ENCODE measurements at regions not wholly inside any gene's neighbourhood (a gene's known extent, or its start where the extent isn't known, plus 50 kb on each side); places are given as distances from the start of the nearest gene placed in this dataset.

DNA sequence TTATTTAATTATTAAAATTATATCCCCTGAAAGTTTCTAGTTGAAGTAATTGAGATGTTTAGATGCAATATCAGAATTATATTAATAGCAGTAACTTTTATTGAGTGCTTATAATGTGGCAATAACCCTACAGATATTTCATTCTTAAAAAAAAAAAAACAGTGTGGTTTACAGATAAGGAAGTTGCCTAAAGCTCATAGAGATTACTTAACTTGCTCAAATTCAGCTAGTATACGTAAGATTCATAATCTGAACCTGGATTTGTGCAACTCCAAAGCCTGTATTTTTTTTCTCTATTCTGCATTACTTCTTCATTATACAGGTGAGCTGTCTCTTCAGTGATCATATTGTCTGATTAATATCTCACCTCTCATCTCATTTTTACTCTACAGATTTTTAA, 156.0 kb upstream of the PTBP2 start:
- TF ChIP-seq, protein P1, sequence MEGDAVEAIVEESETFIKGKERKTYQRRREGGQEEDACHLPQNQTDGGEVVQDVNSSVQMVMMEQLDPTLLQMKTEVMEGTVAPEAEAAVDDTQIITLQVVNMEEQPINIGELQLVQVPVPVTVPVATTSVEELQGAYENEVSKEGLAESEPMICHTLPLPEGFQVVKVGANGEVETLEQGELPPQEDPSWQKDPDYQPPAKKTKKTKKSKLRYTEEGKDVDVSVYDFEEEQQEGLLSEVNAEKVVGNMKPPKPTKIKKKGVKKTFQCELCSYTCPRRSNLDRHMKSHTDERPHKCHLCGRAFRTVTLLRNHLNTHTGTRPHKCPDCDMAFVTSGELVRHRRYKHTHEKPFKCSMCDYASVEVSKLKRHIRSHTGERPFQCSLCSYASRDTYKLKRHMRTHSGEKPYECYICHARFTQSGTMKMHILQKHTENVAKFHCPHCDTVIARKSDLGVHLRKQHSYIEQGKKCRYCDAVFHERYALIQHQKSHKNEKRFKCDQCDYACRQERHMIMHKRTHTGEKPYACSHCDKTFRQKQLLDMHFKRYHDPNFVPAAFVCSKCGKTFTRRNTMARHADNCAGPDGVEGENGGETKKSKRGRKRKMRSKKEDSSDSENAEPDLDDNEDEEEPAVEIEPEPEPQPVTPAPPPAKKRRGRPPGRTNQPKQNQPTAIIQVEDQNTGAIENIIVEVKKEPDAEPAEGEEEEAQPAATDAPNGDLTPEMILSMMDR (conservative IDR thresholded peaks at IDR 0.05; ENCODE audit: low read depth, low read length): no peak
- TF ChIP-seq EZH2 (IDR thresholded peaks at IDR 0.05; ENCODE audit: low read length, unreplicated experiment) (no peak), EZH2phosphoT487 (IDR thresholded peaks at IDR 0.05; ENCODE audit: borderline replicate concordance, low read length) (no peak)
- H3K27ac ChIP-seq (ENCODE audit: low read length): no peak overlapping the region
- intact Hi-C loops (cut with micrococcal nuclease): no loop called here
- H4K20me1 ChIP-seq (ENCODE audit: low read length): no peaks in the 10 kb centered on the region
- no peak overlapping the region for H3K9ac ChIP-seq (ENCODE audit: low read length)
- H2AFZ ChIP-seq (ENCODE audit: low read length): no peak overlapping the region
- peaks cover 12% of the 10 kb centered on the region for H3K27me3 ChIP-seq (ENCODE audit: low read length)
- ATAC-seq (no peak), DNase-seq (no peak)
- no peaks in the 10 kb centered on the region for H3K36me3 ChIP-seq (ENCODE audit: low read depth, low read length)
- ChIA-PET CTCF (no interaction called here), POLR2A (ENCODE audit: unreplicated experiment) (no interaction called here)
- no peak overlapping the region for H3K4me2 ChIP-seq (ENCODE audit: low read length)
- H3K9me3 ChIP-seq (ENCODE audit: low read length): 0 out of 2 replicates have a peak, but pooled peaks cover 3% of the 10 kb centered on the region
- H3K4me3 ChIP-seq (ENCODE audit: low read length): no peak overlapping the region
- no peaks in the 10 kb centered on the region for H3K79me2 ChIP-seq (ENCODE audit: low read length)
- 0 out of 2 replicates have a peak, but pooled peaks cover 1% of the 10 kb centered on the region for H3K4me1 ChIP-seq (ENCODE audit: insufficient read depth, low read length)
- BruUV-seq (replicated peaks): no TSS peak
- no peaks in the 10 kb centered on the region for H3F3A ChIP-seq (ENCODE audit: low read length, unreplicated experiment)
- no peaks in the 10 kb centered on the region for H3K9me2 ChIP-seq (replicated peaks; ENCODE audit: low read length)

DNA sequence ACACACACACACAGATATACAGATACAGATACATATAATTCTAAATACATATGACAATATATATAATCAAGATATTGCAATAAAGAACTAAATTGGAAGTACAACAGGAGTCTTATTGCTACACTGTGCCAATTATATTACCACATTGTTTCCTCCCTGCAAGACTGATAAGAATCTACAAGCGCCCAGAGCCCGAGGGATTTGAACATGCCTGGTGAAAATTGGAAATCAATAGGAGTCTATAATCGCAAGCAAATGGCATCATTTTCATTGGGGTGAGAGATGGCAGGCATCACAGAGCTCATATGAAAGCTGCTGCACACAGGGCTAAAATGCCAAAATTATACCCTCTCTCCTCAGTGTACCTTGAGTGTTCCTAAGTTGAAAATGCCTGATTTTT, 152.9 kb upstream of the PTBP2 start:
- Histone ChIP-seq H3K27ac (ENCODE audit: low read length) (no peak overlapping the region), H3F3A (ENCODE audit: low read length, unreplicated experiment) (no peaks in the 10 kb centered on the region), H3K4me1 (ENCODE audit: insufficient read depth, low read length) (no peaks in the 10 kb centered on the region), H3K9ac (ENCODE audit: low read length) (no peak overlapping the region), H4K20me1 (ENCODE audit: low read length) (no peaks in the 10 kb centered on the region), H3K4me3 (ENCODE audit: low read length) (no peak overlapping the region), H3K79me2 (ENCODE audit: low read length) (no peaks in the 10 kb centered on the region), H3K9me2 (replicated peaks; ENCODE audit: low read length) (no peaks in the 10 kb centered on the region), H2AFZ (ENCODE audit: low read length) (no peak overlapping the region), H3K36me3 (ENCODE audit: low read depth, low read length) (no peaks in the 10 kb centered on the region), H3K9me3 (ENCODE audit: low read length) (no peaks in the 10 kb centered on the region), H3K27me3 (ENCODE audit: low read length) (peaks cover 16% of the 10 kb centered on the region), H3K4me2 (ENCODE audit: low read length) (no peak overlapping the region)
- intact Hi-C loops (cut with micrococcal nuclease): no loop called here
- CTCF ChIA-PET: no interaction called here
- DNase-seq (no peak), ATAC-seq (no peak)
- no TSS peak for BruUV-seq (replicated peaks)
- POLR2A ChIA-PET (ENCODE audit: unreplicated experiment): no interaction called here
- no peak for TF ChIP-seq EZH2 (IDR thresholded peaks at IDR 0.05; ENCODE audit: low read length, unreplicated experiment)
- TF ChIP-seq, protein P1 (conservative IDR thresholded peaks at IDR 0.05; ENCODE audit: low read depth, low read length): no peak

DNA sequence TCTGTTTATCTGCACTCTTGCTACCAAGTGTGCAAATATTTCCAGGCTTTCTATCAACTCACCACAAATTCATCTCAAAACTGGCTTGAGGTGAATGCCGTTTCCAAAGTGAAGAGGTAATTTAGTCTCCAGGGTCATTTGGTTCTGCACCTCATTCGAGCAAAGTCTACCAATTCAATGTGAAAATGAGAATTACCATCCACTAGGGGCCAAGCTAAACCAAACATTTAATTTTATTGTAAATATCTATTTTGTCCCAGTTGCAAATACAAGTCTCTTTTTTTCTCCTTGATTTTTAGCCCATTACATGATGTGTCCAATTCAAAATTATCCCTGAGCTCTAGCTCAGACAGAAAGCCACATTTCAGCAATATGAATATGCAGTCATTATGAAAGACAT, 152.3 kb upstream of the PTBP2 start:
- ATAC-seq (no peak), DNase-seq (no peak)
- H3K4me3 ChIP-seq (ENCODE audit: low read length): no peak overlapping the region
- H3K27ac ChIP-seq (ENCODE audit: low read length): no peak overlapping the region
- CTCF ChIA-PET: interaction anchor here (0.5 kb wide), 1 partner anchor 117 kb away, joined by 3 read pairs; no protein-coding TSS in a partner anchor
- H4K20me1 ChIP-seq (ENCODE audit: low read length): no peaks in the 10 kb centered on the region
- no peak overlapping the region for H3K4me2 ChIP-seq (ENCODE audit: low read length)
- no TSS peak for BruUV-seq (replicated peaks)
- H3K27me3 ChIP-seq (ENCODE audit: low read length): peaks cover 16% of the 10 kb centered on the region
- H3K9me3 ChIP-seq (ENCODE audit: low read length): no peaks in the 10 kb centered on the region
- intact Hi-C loops (cut with micrococcal nuclease): no loop called here
- H3K36me3 ChIP-seq (ENCODE audit: low read depth, low read length): no peaks in the 10 kb centered on the region
- no peak overlapping the region for H2AFZ ChIP-seq (ENCODE audit: low read length)
- no peaks in the 10 kb centered on the region for H3F3A ChIP-seq (ENCODE audit: low read length, unreplicated experiment)
- no peaks in the 10 kb centered on the region for H3K4me1 ChIP-seq (ENCODE audit: insufficient read depth, low read length)
- no peak for TF ChIP-seq EZH2 (IDR thresholded peaks at IDR 0.05; ENCODE audit: low read length, unreplicated experiment)
- TF ChIP-seq, protein P1 (conservative IDR thresholded peaks at IDR 0.05; ENCODE audit: low read depth, low read length): no peak
- no peak for TF ChIP-seq EZH2phosphoT487 (IDR thresholded peaks at IDR 0.05; ENCODE audit: borderline replicate concordance, low read length)
- H3K9ac ChIP-seq (ENCODE audit: low read length): no peak overlapping the region
- H3K79me2 ChIP-seq (ENCODE audit: low read length): no peaks in the 10 kb centered on the region
- POLR2A ChIA-PET (ENCODE audit: unreplicated experiment): no interaction called here
- H3K9me2 ChIP-seq (replicated peaks; ENCODE audit: low read length): no peaks in the 10 kb centered on the region
